HAP-1 (cell line): ENCODE measurements at regions not wholly inside any gene's neighbourhood (a gene's known extent, or its start where the extent isn't known, plus 50 kb on each side); places are given as distances from the start of the nearest gene placed in this dataset.

ENCODE experiments used
- DNase-seq, 2 experiments: peaks; one replicate each; pipeline ENCODE4 v3.0.0-alpha.2; 2016 to 2020; ENCODE audit warnings: low spot score in 2 of 2
- H3K27me3 ChIP-seq: fragments of 250-450 bp; sonication (Bioruptor Pico); 2 replicates; pipeline ENCODE4 v1.5.1; 2020; ENCODE audit warnings: low read depth, mild to moderate bottlenecking, moderate library complexity
- H3K36me3 ChIP-seq: fragments of 250-450 bp; sonication (Bioruptor Pico); replicated peaks from 2 replicates; pipeline ENCODE4 v1.5.1; 2020; ENCODE audit warnings: mild to moderate bottlenecking
- H3K4me1 ChIP-seq: fragments of 250-450 bp; sonication (Bioruptor Pico); 2 replicates; pipeline ENCODE4 v1.5.1; 2020; ENCODE audit warnings: mild to moderate bottlenecking
- H3K4me3 ChIP-seq: fragments of 250-450 bp; sonication (Bioruptor Pico); 2 replicates; pipeline ENCODE4 v1.5.1; 2020; ENCODE audit warnings: mild to moderate bottlenecking, moderate library complexity
- H3K9me3 ChIP-seq: fragments of 250-450 bp; sonication (Bioruptor Pico); 2 replicates; pipeline ENCODE4 v1.5.1; 2020; ENCODE audit warnings: mild to moderate bottlenecking, moderate library complexity
- in situ Hi-C: fragments of 300-500 bp; cut with MboI; formaldehyde crosslinking; loops from 3 replicates; pipeline ENCODE4 v1.14.3; 2020; ENCODE audit warnings: low sequenced_read_pairs, inconsistent platforms, mixed read lengths

DNA sequence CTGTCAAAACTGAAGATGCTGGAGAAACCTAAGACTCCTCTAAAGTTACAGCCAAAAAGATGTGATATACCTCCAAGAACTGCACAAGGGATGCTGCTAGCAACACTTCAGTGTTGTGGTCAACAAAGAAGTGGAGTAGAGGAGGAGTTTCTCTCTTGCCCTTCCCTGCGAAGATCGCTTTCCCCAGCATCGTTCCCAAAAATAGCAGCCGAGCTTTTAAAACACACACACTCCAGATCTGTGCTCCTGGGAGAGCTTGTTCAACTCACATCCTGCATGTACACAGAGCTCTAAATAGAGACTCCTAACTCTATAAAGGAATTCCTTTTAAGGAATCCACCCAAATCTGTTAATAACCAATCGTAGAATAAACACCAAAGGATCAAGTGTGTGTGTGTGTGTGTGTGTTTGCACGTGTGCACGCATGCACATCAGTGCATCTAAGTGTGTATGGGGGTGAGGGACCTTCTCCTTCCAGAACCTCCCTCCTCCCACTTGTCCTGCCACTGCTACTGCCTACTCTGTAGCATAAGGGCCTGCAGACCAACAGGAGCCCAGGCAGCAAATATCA, 58.5 kb downstream of the PSMG1 start:
- no peaks in the 10 kb centered on the region for H3K4me1 ChIP-seq
- H3K36me3 ChIP-seq: no peaks in the 10 kb centered on the region
- no peak for DNase-seq
- H3K9me3 ChIP-seq: no peaks in the 10 kb centered on the region
- H3K4me3 ChIP-seq: no peak overlapping the region
- H3K27me3 ChIP-seq: 0 out of 2 replicates have a peak, but pooled peaks cover 6% of the 10 kb centered on the region
- in situ Hi-C loops: loop anchor here (25.0 kb wide), 2 partner anchors 912 to 1412 kb away; no protein-coding TSS in a partner anchor

DNA sequence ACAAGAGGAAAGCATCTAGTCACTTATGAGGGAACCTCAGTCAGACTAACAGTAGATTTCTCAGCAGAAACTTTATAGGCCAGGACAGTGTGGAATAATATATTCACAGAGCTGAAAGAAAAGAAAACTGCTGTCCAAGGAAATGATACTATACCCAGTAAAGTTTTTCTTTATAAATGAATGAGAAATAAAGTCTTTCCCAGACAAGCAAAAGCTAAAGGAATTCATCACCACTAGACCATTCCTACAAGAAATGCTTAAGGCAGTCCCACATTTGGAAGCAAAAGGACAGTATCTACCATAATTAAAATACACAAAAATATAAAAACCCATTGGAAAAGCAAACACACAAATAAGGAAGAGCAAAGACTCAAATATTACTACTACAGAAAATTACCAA, 59.9 kb downstream of the PSMG1 start:
- Histone ChIP-seq H3K36me3 (no peaks in the 10 kb centered on the region), H3K27me3 (no peaks in the 10 kb centered on the region), H3K4me1 (no peaks in the 10 kb centered on the region), H3K9me3 (no peaks in the 10 kb centered on the region), H3K4me3 (no peak overlapping the region)
- DNase-seq: no peak
- in situ Hi-C loops: no loop called here

DNA sequence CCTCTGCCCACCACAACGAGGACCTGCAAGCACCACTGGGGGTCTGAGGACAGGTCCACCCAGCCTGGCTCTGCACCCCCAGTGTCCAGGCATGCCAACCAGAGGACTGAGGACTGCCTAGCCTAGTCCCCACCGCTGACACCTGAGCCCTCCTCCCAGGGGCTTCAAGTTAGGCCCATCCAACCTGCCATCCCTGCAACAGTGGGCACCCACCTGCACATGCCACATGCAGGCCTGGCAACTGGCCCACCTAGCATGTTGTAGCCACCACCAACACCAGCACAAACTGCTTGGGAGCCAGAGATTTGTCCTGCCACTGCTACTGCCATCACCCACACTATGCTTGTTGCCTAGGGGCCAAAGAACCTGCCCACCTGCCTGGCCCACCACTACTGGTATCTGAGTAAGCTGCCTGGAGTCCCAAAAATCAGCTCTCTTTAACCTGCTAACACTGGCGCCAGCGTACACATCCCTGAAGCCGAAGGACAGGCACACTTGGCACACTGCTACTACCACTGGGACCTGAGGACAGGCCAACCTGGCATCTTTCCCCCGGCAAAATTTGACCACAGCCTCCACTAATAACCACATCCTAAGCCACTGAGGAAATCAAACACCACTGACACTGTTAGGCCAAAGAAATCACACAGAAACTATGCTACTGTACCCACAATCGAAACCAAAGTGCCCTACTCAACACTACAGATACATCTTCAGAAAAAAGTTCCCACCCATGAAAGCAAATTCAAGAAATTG, 61.5 kb downstream of the PSMG1 start:
- Histone ChIP-seq H3K9me3 (no peaks in the 10 kb centered on the region), H3K36me3 (no peaks in the 10 kb centered on the region), H3K27me3 (no peaks in the 10 kb centered on the region), H3K4me3 (no peak overlapping the region), H3K4me1 (no peaks in the 10 kb centered on the region)
- no peak for DNase-seq
- in situ Hi-C loops: no loop called here

DNA sequence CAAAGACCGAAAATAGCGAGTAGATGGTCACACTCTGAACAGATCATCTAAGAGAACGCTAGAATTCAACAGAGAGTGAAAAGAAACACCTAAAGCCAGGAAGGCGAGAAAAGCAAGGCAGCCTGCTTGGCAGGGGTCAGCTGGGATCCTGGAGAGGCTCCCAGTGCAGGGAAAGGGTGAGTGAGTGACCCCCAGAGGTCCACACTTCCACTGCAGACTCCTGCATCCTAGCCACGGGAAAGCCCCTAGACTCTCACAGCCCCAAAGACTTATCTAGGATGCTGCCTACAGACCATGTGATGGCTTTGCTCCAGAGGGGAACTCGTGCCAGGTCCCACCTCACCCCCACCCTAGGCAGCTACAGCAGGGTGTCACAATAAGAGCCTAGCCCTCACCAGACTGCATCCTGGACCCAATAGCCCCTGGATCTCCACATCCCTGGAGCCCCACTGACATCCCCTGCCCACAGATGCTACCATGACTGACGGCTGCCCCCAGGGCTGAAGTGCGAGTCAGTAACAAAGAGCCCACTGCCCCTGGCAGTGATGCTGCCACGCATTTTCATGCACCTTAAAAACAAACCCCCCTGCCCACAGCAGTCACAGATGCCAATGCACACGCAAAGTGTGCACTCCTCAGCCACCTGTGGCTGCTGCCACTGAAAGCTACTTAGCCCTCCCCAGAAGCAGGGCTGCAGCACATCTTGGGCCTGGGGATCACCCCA, 62.2 kb downstream of the PSMG1 start:
- Histone ChIP-seq H3K9me3 (no peaks in the 10 kb centered on the region), H3K36me3 (no peaks in the 10 kb centered on the region), H3K4me3 (no peak overlapping the region), H3K27me3 (no peaks in the 10 kb centered on the region), H3K4me1 (no peaks in the 10 kb centered on the region)
- no peak for DNase-seq
- in situ Hi-C loops: no loop called here

DNA sequence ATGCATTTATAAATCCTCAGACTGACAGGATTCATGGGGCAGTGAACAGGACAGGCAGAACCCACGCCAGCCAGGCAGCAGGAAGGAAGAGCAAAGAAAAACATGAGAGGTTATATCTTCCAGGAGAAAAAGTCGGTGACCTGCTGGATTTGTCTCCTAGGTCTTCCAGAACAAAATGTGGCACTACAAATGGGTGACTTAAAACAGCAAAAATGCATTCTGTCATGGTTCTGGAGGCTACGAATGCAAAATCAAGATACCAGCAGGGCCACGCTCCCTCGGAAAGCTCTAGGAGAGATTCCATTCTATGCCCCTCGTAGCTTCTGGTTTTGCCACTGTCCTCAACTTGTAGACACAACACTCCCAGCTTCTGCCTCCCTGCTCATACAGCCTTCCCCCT, 63.4 kb downstream of the PSMG1 start:
- in situ Hi-C loops: no loop called here
- H3K9me3 ChIP-seq: no peaks in the 10 kb centered on the region
- H3K4me3 ChIP-seq: no peak overlapping the region
- no peak for DNase-seq
- H3K27me3 ChIP-seq: no peaks in the 10 kb centered on the region
- H3K4me1 ChIP-seq: no peaks in the 10 kb centered on the region
- no peaks in the 10 kb centered on the region for H3K36me3 ChIP-seq

DNA sequence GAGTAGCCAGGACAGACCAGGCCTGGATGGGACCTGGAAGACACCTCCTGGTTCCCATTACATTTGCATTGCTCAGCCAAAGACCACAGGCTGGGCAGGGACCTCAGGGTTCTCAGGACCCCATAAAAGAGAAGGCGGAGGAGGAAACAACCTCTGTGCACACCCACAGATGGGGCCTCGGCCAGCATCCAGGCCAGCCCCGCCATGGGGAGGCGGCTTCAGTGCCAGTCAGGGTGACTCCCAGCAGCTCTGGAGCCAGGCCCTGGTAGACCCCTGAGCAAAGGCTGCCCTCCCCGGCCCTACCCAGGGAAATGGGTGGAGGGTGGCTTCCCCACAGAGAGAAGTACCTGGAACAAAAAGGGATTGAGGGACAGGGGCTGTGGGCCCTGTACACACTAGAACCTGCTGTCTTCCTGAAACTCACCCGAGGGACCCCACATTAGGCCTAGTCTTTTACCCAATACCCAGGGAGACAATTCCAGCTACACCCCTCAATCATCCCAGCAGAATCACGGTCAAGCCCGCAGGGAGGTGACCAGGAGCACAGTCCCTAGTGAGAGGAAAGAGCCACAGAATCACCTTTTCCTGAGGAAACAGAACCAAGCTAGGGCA, 64.5 kb downstream of the PSMG1 start:
- no peaks in the 10 kb centered on the region for H3K36me3 ChIP-seq
- no peak for DNase-seq
- no peaks in the 10 kb centered on the region for H3K4me1 ChIP-seq
- H3K4me3 ChIP-seq: no peak overlapping the region
- no peaks in the 10 kb centered on the region for H3K27me3 ChIP-seq
- no peaks in the 10 kb centered on the region for H3K9me3 ChIP-seq
- in situ Hi-C loops: no loop called here

DNA sequence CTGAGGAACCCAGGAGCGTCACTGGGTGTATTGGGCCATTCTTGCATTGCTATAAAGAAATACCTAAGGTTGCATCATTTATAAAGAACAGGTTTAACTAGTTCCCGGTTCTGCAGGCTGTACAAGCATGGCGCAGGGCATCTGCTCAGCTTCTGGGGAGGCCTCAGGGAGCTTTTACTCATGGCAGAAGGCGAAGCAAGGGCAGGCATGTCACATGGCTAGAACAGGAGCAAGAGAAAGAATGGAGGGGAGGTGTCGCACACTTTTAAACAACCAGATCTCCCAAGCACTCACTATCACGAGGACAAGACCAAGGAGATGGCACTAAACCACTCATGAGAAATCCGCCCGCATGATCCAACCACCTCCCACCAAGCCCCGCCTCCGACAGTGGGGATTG, 65.2 kb downstream of the PSMG1 start:
- Histone ChIP-seq H3K36me3 (no peaks in the 10 kb centered on the region), H3K4me3 (no peak overlapping the region), H3K27me3 (no peaks in the 10 kb centered on the region), H3K4me1 (no peaks in the 10 kb centered on the region), H3K9me3 (no peaks in the 10 kb centered on the region)
- DNase-seq: no peak
- in situ Hi-C loops: no loop called here

DNA sequence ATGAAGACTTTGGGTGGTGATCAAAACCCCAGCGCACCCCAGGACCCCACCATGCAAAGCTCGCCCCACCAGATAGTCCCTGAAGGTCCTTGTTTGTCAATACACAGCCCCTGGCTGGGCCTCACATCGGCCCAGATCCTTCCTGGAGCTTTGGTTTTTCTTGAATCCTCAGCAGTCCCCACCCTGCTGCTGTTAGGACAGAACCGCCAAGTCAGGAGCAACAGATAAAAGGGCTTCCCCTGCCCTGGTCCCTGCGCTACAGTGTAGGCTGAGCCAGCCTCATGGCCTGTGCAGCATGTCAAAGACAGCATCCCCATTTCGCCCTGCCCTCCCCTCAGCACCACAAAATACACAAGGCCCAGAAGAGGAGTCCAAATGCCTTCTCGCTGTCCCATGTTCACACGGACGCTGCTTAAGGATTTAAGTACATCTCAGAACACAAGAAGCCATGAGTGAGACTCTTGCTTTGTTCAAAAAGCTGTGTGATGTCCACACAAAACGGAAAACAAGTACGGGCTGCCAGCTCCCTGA, 65.7 kb downstream of the PSMG1 start:
- Histone ChIP-seq H3K4me3 (no peak overlapping the region), H3K9me3 (no peaks in the 10 kb centered on the region), H3K27me3 (no peaks in the 10 kb centered on the region), H3K36me3 (no peaks in the 10 kb centered on the region), H3K4me1 (no peaks in the 10 kb centered on the region)
- DNase-seq: no peak
- in situ Hi-C loops: no loop called here

DNA sequence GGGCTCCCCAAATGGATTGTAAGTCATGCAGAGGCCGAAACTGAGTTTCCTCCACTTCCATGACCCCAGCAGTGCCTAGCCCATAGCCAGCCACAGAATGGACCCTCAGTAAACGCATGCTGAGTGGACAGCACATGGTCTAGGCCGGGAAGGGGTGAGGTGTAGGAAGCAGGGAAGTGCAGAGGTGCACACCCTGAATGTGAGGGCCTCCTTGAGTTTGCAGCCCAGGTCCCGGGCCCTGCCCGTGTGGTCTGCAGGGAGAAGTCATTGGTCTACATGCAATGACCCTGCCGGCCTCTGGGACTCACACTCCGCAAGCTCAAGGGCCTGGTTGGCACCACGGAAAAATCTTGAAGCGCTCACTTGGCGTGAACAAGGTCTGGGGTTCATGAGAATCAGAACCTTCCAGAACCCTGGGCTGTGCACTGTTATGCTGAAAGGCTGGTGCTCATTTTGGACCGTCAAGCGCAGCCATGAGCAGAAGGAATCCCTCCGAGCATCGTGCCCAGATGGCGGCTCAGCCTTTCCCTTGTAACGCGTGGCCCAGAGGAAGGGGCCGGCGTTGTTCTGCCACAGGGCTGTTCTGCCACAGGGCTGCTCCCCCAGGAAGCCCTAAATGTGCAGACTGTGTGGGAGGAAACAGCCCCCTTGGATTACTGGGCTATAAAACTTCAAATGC, 66.4 kb downstream of the PSMG1 start:
- in situ Hi-C loops: no loop called here
- H3K27me3 ChIP-seq: no peaks in the 10 kb centered on the region
- H3K36me3 ChIP-seq: no peaks in the 10 kb centered on the region
- H3K9me3 ChIP-seq: no peaks in the 10 kb centered on the region
- H3K4me1 ChIP-seq: no peaks in the 10 kb centered on the region
- H3K4me3 ChIP-seq: no peak overlapping the region
- no peak for DNase-seq

DNA sequence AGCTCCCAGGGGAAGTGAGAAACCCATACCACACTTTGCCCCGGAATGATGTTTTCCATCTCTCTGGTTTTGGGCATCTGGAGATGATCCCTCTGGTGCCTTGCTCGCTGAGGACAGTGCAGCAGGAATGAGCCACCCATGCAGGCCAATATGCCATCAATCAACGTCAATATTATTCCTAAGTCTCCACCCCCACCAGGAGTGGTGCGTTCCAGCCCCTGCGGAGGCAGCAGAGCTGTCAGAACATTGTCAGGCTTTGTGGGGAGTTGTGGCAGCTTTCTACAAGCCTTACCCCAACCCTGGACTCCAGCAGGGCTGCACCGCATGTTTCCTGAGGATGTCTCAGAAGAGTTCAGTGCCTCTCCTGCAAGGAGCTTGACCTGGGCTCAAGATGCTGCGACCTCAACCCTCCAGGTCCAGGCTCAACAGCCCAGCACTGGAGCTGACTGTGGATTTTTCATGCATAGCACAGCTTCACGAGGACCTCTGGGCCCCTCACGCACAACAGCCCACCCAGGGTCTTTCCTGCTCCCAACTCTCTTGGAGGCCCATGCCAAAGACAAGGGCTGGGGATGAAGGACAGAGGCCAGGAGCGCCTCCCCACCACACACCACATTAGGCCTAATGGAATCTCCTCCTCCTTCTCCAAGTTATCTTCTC, 67.5 kb downstream of the PSMG1 start:
- in situ Hi-C loops: no loop called here
- no peak for DNase-seq
- no peaks in the 10 kb centered on the region for H3K27me3 ChIP-seq
- no peak overlapping the region for H3K4me3 ChIP-seq
- H3K36me3 ChIP-seq: no peaks in the 10 kb centered on the region
- H3K9me3 ChIP-seq: no peaks in the 10 kb centered on the region
- H3K4me1 ChIP-seq: no peaks in the 10 kb centered on the region

DNA sequence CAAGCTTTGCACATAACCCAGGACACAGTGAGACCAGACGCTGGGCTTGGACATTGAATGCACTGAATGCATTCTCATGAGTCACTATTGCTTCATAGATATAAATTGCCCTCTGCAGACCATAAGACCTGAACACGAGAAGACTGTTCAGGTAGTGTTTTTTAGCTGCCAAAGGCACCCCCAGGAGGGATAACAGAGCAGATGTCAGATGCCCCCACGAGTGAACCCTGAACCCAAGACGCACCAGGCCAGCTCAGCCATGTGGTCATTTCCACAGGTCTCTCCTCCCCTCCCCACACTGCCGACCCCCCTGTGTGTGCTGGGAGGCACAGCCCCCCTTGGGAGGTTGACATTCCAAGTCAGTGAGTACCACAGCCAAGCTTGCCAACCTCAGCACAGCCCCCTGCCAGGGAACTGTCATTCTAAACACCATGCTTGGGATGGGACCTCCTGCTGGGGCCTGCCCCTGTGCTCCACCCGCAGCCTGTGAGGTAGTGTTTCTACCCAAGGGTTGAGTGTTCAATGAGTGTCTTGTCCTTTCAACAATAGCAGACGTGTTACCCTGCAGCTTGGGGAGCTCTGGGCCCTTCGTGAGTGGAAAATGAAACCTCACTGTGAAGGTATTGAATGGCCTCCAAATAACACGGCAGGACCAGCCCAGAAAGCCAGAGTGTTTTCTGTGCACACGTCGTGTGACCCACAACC, 68.2 kb downstream of the PSMG1 start:
- Histone ChIP-seq H3K9me3 (no peaks in the 10 kb centered on the region), H3K4me3 (no peak overlapping the region), H3K27me3 (no peaks in the 10 kb centered on the region), H3K36me3 (no peaks in the 10 kb centered on the region), H3K4me1 (no peaks in the 10 kb centered on the region)
- DNase-seq: no peak
- in situ Hi-C loops: no loop called here

DNA sequence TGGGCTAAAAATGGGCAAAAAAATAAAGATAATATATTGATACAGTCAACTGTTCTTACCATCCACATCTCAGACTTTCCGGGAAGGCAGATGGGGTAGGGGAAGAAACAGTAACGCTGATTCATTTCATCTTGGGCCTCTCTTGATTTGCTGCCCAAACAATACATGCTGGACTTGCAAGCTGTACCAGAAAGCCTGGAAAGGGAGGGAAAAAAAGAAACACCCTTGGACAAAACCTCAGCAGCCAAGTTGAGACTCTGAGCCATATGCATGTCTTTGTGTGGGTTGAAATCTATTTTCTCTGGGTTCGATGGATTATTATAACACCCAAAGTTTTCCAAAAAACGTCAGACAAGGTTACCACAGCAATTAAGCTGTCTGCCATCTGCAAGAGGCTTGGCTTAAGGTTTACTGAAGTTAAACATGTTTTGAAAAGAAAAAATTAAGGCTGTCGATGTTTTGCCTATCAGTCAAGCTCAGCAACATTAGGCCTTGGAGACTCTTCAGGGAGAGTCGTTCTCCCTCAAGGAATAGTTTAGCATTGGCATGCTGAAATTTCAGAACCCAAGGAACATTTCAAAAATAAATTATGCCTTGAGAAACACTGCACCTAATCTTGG, 71.2 kb downstream of the PSMG1 start:
- H3K36me3 ChIP-seq: no peaks in the 10 kb centered on the region
- in situ Hi-C loops: no loop called here
- no peak for DNase-seq
- H3K27me3 ChIP-seq: no peaks in the 10 kb centered on the region
- no peaks in the 10 kb centered on the region for H3K9me3 ChIP-seq
- no peaks in the 10 kb centered on the region for H3K4me1 ChIP-seq
- no peak overlapping the region for H3K4me3 ChIP-seq
